Loucy (cell line): ENCODE measurements at regions not wholly inside any gene's neighbourhood (a gene's known extent, or its start where the extent isn't known, plus 50 kb on each side); places are given as distances from the start of the nearest gene placed in this dataset.

Experiments
- H2AFZ ChIP-seq: fragments of 200-600 bp; sonication (generic); 2 replicates; pipeline ENCODE4 v1.6.0; 2016; ENCODE audit warnings: antibody characterized with exemption, mild to moderate bottlenecking, low read length, moderate library complexity
- H3F3A ChIP-seq: fragments of 200-600 bp; 2 replicates; pipeline ENCODE4 v1.6.0; 2016; ENCODE audit warnings: antibody characterized with exemption, low read depth, mild to moderate bottlenecking
- H3K27me3 ChIP-seq: fragments of 200-600 bp; sonication (generic); 2 replicates; pipeline ENCODE4 v1.6.1; 2014; ENCODE audit warnings: low read length, mild to moderate bottlenecking; ENCODE audit not compliant: insufficient read depth, poor library complexity, severe bottlenecking
- H3K36me3 ChIP-seq: fragments of 200-600 bp; sonication (generic); 2 replicates; pipeline ENCODE4 v1.6.1; 2016; ENCODE audit warnings: low read length; ENCODE audit not compliant: insufficient read depth
- H3K4me1 ChIP-seq: fragments of 200-600 bp; sonication (generic); 2 replicates; pipeline ENCODE4 v1.5.1; 2014; ENCODE audit warnings: low read length, mild to moderate bottlenecking; ENCODE audit not compliant: insufficient read depth, poor library complexity, severe bottlenecking
- H3K4me2 ChIP-seq: fragments of 200-600 bp; sonication (generic); 2 replicates; pipeline ENCODE4 v1.6.0; 2014; ENCODE audit warnings: antibody characterized with exemption, low read length, low read depth, mild to moderate bottlenecking; ENCODE audit not compliant: poor library complexity, severe bottlenecking
- H3K4me3 ChIP-seq: fragments of 200-600 bp; sonication (generic); 2 replicates; pipeline ENCODE4 v1.5.1; 2014; ENCODE audit warnings: low read length, mild to moderate bottlenecking, mixed read lengths; ENCODE audit not compliant: poor library complexity, severe bottlenecking
- H3K79me2 ChIP-seq: fragments of 200-600 bp; sonication (generic); 2 replicates; pipeline ENCODE4 v1.6.1; 2014; ENCODE audit warnings: low read length; ENCODE audit not compliant: insufficient read depth
- H3K9ac ChIP-seq: fragments of 200-600 bp; sonication (generic); 2 replicates; pipeline ENCODE4 v1.6.0; 2014; ENCODE audit warnings: mild to moderate bottlenecking, low read depth, low read length, moderate library complexity; ENCODE audit not compliant: poor library complexity, severe bottlenecking
- H3K9me2 ChIP-seq: fragments of 200-600 bp; sonication (generic); replicated peaks from 2 replicates; pipeline ENCODE4 v1.6.1; 2016; ENCODE audit warnings: low read depth, low read length, mixed read lengths
- H3K9me3 ChIP-seq: fragments of 200-600 bp; sonication (generic); 2 replicates; pipeline ENCODE4 v1.6.1; 2014; ENCODE audit warnings: mild to moderate bottlenecking, antibody characterized with exemption, low read length, low read depth; ENCODE audit not compliant: insufficient read depth
- H4K20me1 ChIP-seq: fragments of 200-600 bp; sonication (generic); 2 replicates; pipeline ENCODE4 v1.6.0; 2014; ENCODE audit warnings: antibody characterized with exemption, low read length, mild to moderate bottlenecking; ENCODE audit not compliant: insufficient read depth, poor library complexity, severe bottlenecking
- CTCF ChIP-seq: fragments of 200-600 bp; sonication (generic); conservative IDR thresholded peaks from 2 replicates; pipeline ENCODE4 v1.5.1; 2014; ENCODE audit warnings: mild to moderate bottlenecking, antibody characterized with exemption, low read length
- EZH2phosphoT487 ChIP-seq: fragments of 200-600 bp; IDR thresholded peaks from 2 replicates; pipeline ENCODE4 v1.6.1; 2018; ENCODE audit warnings: antibody characterized with exemption, mild to moderate bottlenecking, moderate library complexity, borderline replicate concordance

- no peaks in the 10 kb centered on the region for H3K79me2 ChIP-seq
- no peaks in the 10 kb centered on the region for H3K9me2 ChIP-seq
Measured at GRCh38 chr14:80358112-80358511, 146.8 kb upstream of the DIO2 start.

GRCh38 chr14:80356413-80356812 is 145.1 kb upstream of the DIO2 start:
- Histone ChIP-seq H3K9me2 (no peaks in the 10 kb centered on the region), H3F3A (no peaks in the 10 kb centered on the region), H3K36me3 (no peaks in the 10 kb centered on the region), H3K9me3 (no peaks in the 10 kb centered on the region), H4K20me1 (no peaks in the 10 kb centered on the region), H3K27me3 (no peaks in the 10 kb centered on the region), H3K4me2 (no peak overlapping the region), H3K9ac (no peak overlapping the region), H3K4me3 (no peak overlapping the region), H3K4me1 (peaks cover 9% of the 10 kb centered on the region), H2AFZ (no peak overlapping the region), H3K79me2 (no peaks in the 10 kb centered on the region)
- TF ChIP-seq CTCF (peak; percentile 74), EZH2phosphoT487 (no peak)

More at GRCh38 chr14:80358112-80358511, 146.8 kb upstream of the DIO2 start:
- Histone ChIP-seq H3K4me3 (no peak overlapping the region), H3K4me1 (no peaks in the 10 kb centered on the region), H2AFZ (no peak overlapping the region), H3K27me3 (no peaks in the 10 kb centered on the region), H3K9ac (no peak overlapping the region), H3F3A (no peaks in the 10 kb centered on the region), H4K20me1 (no peaks in the 10 kb centered on the region), H3K36me3 (no peaks in the 10 kb centered on the region), H3K9me3 (no peaks in the 10 kb centered on the region), H3K4me2 (no peak overlapping the region)
- no peak for TF ChIP-seq EZH2phosphoT487
- TF ChIP-seq CTCF: no peak

GRCh38 chr14:80354860-80355581 is 143.7 kb upstream of the DIO2 start:
- H3K9ac ChIP-seq: no peak overlapping the region
- H4K20me1 ChIP-seq: no peaks in the 10 kb centered on the region
- no peaks in the 10 kb centered on the region for H3K9me3 ChIP-seq
- peaks cover 12% of the 10 kb centered on the region for H3K4me1 ChIP-seq
- H3K79me2 ChIP-seq: no peaks in the 10 kb centered on the region
- H3K27me3 ChIP-seq: no peaks in the 10 kb centered on the region
- H3K4me2 ChIP-seq: no peak overlapping the region
- H3K36me3 ChIP-seq: no peaks in the 10 kb centered on the region
- no peak for TF ChIP-seq EZH2phosphoT487
- no peak for TF ChIP-seq CTCF
- no peak overlapping the region for H2AFZ ChIP-seq
- H3K4me3 ChIP-seq: no peak overlapping the region
- no peaks in the 10 kb centered on the region for H3F3A ChIP-seq
- H3K9me2 ChIP-seq: no peaks in the 10 kb centered on the region
